ENCODE measurements at regions not wholly inside any gene's neighbourhood (a gene's known extent, or its start where the extent isn't known, plus 50 kb on each side); places are given as distances from the start of the nearest gene placed in this dataset.

DNA sequence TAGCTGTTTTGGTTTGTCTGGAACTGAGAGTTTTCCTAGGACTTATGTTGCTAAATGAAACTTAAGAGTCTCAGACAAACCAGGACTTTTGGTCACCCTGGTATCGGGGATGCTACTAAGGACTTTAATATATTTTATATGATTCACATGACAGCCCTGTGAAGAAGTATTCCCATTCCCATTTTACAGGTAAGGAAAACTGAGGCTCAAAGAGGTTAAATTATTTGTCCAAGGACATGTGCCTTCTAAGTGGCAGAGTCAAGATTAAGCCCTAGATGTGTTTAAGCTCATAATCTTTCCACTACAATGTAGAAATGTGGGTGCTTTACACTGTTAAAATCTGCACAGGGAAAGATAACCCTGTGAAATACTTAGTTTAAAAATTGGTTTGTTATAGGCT is 77.7 kb upstream of the ATP5MC3 start (continued):
- TF ChIP-seq, protein P1, sequence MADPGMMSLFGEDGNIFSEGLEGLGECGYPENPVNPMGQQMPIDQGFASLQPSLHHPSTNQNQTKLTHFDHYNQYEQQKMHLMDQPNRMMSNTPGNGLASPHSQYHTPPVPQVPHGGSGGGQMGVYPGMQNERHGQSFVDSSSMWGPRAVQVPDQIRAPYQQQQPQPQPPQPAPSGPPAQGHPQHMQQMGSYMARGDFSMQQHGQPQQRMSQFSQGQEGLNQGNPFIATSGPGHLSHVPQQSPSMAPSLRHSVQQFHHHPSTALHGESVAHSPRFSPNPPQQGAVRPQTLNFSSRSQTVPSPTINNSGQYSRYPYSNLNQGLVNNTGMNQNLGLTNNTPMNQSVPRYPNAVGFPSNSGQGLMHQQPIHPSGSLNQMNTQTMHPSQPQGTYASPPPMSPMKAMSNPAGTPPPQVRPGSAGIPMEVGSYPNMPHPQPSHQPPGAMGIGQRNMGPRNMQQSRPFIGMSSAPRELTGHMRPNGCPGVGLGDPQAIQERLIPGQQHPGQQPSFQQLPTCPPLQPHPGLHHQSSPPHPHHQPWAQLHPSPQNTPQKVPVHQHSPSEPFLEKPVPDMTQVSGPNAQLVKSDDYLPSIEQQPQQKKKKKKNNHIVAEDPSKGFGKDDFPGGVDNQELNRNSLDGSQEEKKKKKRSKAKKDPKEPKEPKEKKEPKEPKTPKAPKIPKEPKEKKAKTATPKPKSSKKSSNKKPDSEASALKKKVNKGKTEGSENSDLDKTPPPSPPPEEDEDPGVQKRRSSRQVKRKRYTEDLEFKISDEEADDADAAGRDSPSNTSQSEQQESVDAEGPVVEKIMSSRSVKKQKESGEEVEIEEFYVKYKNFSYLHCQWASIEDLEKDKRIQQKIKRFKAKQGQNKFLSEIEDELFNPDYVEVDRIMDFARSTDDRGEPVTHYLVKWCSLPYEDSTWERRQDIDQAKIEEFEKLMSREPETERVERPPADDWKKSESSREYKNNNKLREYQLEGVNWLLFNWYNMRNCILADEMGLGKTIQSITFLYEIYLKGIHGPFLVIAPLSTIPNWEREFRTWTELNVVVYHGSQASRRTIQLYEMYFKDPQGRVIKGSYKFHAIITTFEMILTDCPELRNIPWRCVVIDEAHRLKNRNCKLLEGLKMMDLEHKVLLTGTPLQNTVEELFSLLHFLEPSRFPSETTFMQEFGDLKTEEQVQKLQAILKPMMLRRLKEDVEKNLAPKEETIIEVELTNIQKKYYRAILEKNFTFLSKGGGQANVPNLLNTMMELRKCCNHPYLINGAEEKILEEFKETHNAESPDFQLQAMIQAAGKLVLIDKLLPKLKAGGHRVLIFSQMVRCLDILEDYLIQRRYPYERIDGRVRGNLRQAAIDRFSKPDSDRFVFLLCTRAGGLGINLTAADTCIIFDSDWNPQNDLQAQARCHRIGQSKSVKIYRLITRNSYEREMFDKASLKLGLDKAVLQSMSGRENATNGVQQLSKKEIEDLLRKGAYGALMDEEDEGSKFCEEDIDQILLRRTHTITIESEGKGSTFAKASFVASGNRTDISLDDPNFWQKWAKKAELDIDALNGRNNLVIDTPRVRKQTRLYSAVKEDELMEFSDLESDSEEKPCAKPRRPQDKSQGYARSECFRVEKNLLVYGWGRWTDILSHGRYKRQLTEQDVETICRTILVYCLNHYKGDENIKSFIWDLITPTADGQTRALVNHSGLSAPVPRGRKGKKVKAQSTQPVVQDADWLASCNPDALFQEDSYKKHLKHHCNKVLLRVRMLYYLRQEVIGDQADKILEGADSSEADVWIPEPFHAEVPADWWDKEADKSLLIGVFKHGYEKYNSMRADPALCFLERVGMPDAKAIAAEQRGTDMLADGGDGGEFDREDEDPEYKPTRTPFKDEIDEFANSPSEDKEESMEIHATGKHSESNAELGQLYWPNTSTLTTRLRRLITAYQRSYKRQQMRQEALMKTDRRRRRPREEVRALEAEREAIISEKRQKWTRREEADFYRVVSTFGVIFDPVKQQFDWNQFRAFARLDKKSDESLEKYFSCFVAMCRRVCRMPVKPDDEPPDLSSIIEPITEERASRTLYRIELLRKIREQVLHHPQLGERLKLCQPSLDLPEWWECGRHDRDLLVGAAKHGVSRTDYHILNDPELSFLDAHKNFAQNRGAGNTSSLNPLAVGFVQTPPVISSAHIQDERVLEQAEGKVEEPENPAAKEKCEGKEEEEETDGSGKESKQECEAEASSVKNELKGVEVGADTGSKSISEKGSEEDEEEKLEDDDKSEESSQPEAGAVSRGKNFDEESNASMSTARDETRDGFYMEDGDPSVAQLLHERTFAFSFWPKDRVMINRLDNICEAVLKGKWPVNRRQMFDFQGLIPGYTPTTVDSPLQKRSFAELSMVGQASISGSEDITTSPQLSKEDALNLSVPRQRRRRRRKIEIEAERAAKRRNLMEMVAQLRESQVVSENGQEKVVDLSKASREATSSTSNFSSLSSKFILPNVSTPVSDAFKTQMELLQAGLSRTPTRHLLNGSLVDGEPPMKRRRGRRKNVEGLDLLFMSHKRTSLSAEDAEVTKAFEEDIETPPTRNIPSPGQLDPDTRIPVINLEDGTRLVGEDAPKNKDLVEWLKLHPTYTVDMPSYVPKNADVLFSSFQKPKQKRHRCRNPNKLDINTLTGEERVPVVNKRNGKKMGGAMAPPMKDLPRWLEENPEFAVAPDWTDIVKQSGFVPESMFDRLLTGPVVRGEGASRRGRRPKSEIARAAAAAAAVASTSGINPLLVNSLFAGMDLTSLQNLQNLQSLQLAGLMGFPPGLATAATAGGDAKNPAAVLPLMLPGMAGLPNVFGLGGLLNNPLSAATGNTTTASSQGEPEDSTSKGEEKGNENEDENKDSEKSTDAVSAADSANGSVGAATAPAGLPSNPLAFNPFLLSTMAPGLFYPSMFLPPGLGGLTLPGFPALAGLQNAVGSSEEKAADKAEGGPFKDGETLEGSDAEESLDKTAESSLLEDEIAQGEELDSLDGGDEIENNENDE (IDR thresholded peaks at IDR 0.05; ENCODE audit: insufficient replicate concordance, low read length): no peak
- TF ChIP-seq JUN (IDR thresholded peaks at IDR 0.05; ENCODE audit: low read depth, low read length) (no peak), TCF12 (IDR thresholded peaks at IDR 0.05; ENCODE audit: low read depth, low read length) (no peak)

Data from H1 (cell line).